DOHH2 (cell line): ENCODE measurements at regions not wholly inside any gene's neighbourhood (a gene's known extent, or its start where the extent isn't known, plus 50 kb on each side); places are given as distances from the start of the nearest gene placed in this dataset.

Source experiments
- H3F3A ChIP-seq: fragments of 200-600 bp; sonication (generic), shearing (Covaris generic); 2 replicates; pipeline ENCODE4 v1.6.0; 2016; ENCODE audit warnings: antibody characterized with exemption, mild to moderate bottlenecking; ENCODE audit not compliant: control insufficient read depth, insufficient read depth
- H3K27ac ChIP-seq: fragments of 200-600 bp; sonication (generic); 2 replicates; pipeline ENCODE4 v1.5.1; 2014; ENCODE audit warnings: low read depth, mild to moderate bottlenecking, low read length, moderate library complexity
- H3K27me3 ChIP-seq: fragments of 200-600 bp; sonication (generic); 2 replicates; pipeline ENCODE4 v1.6.1; 2014; ENCODE audit warnings: mild to moderate bottlenecking, low read length, mixed read lengths; ENCODE audit not compliant: control insufficient read depth
- H3K36me3 ChIP-seq: fragments of 200-600 bp; sonication (generic); 2 replicates; pipeline ENCODE4 v1.6.1; 2014; ENCODE audit warnings: mild to moderate bottlenecking, low read length, moderate library complexity, mixed read lengths; ENCODE audit not compliant: control insufficient read depth
- H3K4me1 ChIP-seq: fragments of 200-600 bp; sonication (generic); 2 replicates; pipeline ENCODE4 v1.6.1; 2014; ENCODE audit warnings: mild to moderate bottlenecking, low read length, mixed read lengths; ENCODE audit not compliant: control insufficient read depth
- H3K4me2 ChIP-seq: fragments of 200-600 bp; sonication (generic); 2 replicates; pipeline ENCODE4 v1.6.0; 2014; ENCODE audit warnings: mild to moderate bottlenecking, low read length, moderate library complexity
- H3K4me3 ChIP-seq: fragments of 200-600 bp; sonication (generic); 2 replicates; pipeline ENCODE4 v1.5.1; 2014; ENCODE audit warnings: mild to moderate bottlenecking, low read length, mixed read lengths
- H3K79me2 ChIP-seq: fragments of 200-600 bp; sonication (generic); 2 replicates; pipeline ENCODE4 v1.6.1; 2014; ENCODE audit warnings: mild to moderate bottlenecking, low read length, mixed read lengths; ENCODE audit not compliant: control insufficient read depth
- H3K9me2 ChIP-seq: fragments of 200-600 bp; sonication (generic); replicated peaks from 2 replicates; pipeline ENCODE4 v1.6.1; 2014; ENCODE audit warnings: mild to moderate bottlenecking, low read length, mixed read lengths; ENCODE audit not compliant: control insufficient read depth
- H3K9me3 ChIP-seq: fragments of 200-600 bp; sonication (generic); 2 replicates; pipeline ENCODE4 v1.6.1; 2014; ENCODE audit warnings: antibody characterized with exemption, low read length, mixed read lengths; ENCODE audit not compliant: control insufficient read depth, insufficient read depth
- H4K20me1 ChIP-seq: fragments of 200-600 bp; sonication (generic); 2 replicates; pipeline ENCODE4 v1.6.0; 2014; ENCODE audit warnings: low read depth, mild to moderate bottlenecking, antibody characterized with exemption, low read length, moderate library complexity; ENCODE audit not compliant: control insufficient read depth, insufficient read depth
- CTCF ChIP-seq: fragments of 200-600 bp; sonication (generic); IDR thresholded peaks from one replicate; pipeline ENCODE4 v1.5.1; 2014; ENCODE audit warnings: antibody characterized with exemption, mild to moderate bottlenecking, low read depth, low read length; ENCODE audit not compliant: poor library complexity, severe bottlenecking
- EZH2phosphoT487 ChIP-seq: fragments of 200-600 bp; sonication (generic); IDR thresholded peaks from 2 replicates; pipeline ENCODE4 v1.6.1; 2017; ENCODE audit warnings: borderline replicate concordance, mild to moderate bottlenecking, antibody characterized with exemption, low read length, moderate library complexity, mixed read lengths

- H4K20me1 ChIP-seq = no peaks in the 10 kb centered on the region
- H3K9me3 ChIP-seq = no peaks in the 10 kb centered on the region
- H3K27me3 ChIP-seq = no peaks in the 10 kb centered on the region
- H3K4me1 ChIP-seq = no peaks in the 10 kb centered on the region
- H3K4me2 ChIP-seq = no peak overlapping the region
- H3F3A ChIP-seq = no peaks in the 10 kb centered on the region
- TF ChIP-seq CTCF = no peak
- no peak for TF ChIP-seq EZH2phosphoT487
- H3K4me3 ChIP-seq = no peak overlapping the region
- no peaks in the 10 kb centered on the region for H3K9me2 ChIP-seq
- no peaks in the 10 kb centered on the region for H3K79me2 ChIP-seq
- no peak overlapping the region for H3K27ac ChIP-seq
- H3K36me3 ChIP-seq = no peaks in the 10 kb centered on the region
These were observed 173.1 kb downstream of the FTCDNL1 start for GRCh38 chr2:199677881-199678280.

GRCh38 chr2:199668645-199669044 lies 182.3 kb downstream of the FTCDNL1 start:
- H3F3A ChIP-seq = no peaks in the 10 kb centered on the region
- H3K36me3 ChIP-seq = no peaks in the 10 kb centered on the region
- H3K27me3 ChIP-seq = no peaks in the 10 kb centered on the region
- no peak for TF ChIP-seq CTCF
- TF ChIP-seq EZH2phosphoT487 = no peak
- H4K20me1 ChIP-seq = no peaks in the 10 kb centered on the region
- H3K4me2 ChIP-seq = no peak overlapping the region
- H3K27ac ChIP-seq = no peak overlapping the region
- H3K9me3 ChIP-seq = no peaks in the 10 kb centered on the region
- no peak overlapping the region for H3K4me3 ChIP-seq
- no peaks in the 10 kb centered on the region for H3K79me2 ChIP-seq
- no peaks in the 10 kb centered on the region for H3K9me2 ChIP-seq
- H3K4me1 ChIP-seq = no peaks in the 10 kb centered on the region

- no peaks in the 10 kb centered on the region for H3F3A ChIP-seq
- no peak overlapping the region for H3K27ac ChIP-seq
- H3K27me3 ChIP-seq = no peaks in the 10 kb centered on the region
- no peaks in the 10 kb centered on the region for H3K9me2 ChIP-seq
- H3K4me2 ChIP-seq = no peak overlapping the region
- no peaks in the 10 kb centered on the region for H3K9me3 ChIP-seq
- no peaks in the 10 kb centered on the region for H4K20me1 ChIP-seq
- no peaks in the 10 kb centered on the region for H3K4me1 ChIP-seq
- H3K4me3 ChIP-seq = no peak overlapping the region
- TF ChIP-seq EZH2phosphoT487 = no peak
- no peak for TF ChIP-seq CTCF
- no peaks in the 10 kb centered on the region for H3K36me3 ChIP-seq
- H3K79me2 ChIP-seq = no peaks in the 10 kb centered on the region
These were observed 187.8 kb downstream of the FTCDNL1 start for GRCh38 chr2:199663157-199663556.

GRCh38 chr2:199662255-199662654 lies 188.7 kb downstream of the FTCDNL1 start:
- no peaks in the 10 kb centered on the region for H3K27me3 ChIP-seq
- no peaks in the 10 kb centered on the region for H3K4me1 ChIP-seq
- no peaks in the 10 kb centered on the region for H3K36me3 ChIP-seq

More at GRCh38 chr2:199662255-199662654, 188.7 kb downstream of the FTCDNL1 start:
- H3K9me3 ChIP-seq = no peaks in the 10 kb centered on the region
- H3K4me2 ChIP-seq = no peak overlapping the region
- H3K9me2 ChIP-seq = no peaks in the 10 kb centered on the region
- no peaks in the 10 kb centered on the region for H3K79me2 ChIP-seq
- H3K27ac ChIP-seq = no peak overlapping the region
- no peaks in the 10 kb centered on the region for H4K20me1 ChIP-seq
- H3K4me3 ChIP-seq = no peak overlapping the region
- no peaks in the 10 kb centered on the region for H3F3A ChIP-seq
- TF ChIP-seq EZH2phosphoT487 (no peak), CTCF (no peak)
